ENCODE measurements at regions not wholly inside any gene's neighbourhood (a gene's known extent, or its start where the extent isn't known, plus 50 kb on each side); places are given as distances from the start of the nearest gene placed in this dataset.
"Not testable (repeated sequence)": the region's sequence is repeated elsewhere in the genome, so short reads cannot be mapped to it uniquely, and the experiment has no call there.

DNA sequence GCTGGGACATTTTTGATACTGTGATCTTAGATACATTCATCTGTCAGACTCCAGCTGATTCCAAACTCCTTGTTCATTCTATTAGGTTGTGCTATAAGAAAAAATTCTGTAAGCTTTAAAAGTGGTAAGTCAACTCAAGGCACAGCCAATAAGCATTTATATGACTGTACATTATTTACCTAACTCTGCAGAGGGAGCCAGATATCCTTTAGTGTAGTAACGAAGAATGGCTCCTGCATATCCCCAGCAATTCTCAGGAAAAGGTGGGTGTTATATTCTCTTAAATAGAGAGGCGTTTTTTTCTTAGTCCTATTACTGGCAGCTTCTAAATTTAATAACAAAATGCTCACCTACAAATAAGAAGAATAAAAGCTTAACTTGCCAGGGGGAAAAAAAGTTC is 374.3 kb upstream of the GOT2 start:
- Histone ChIP-seq H3K27me3 (ENCODE audit: insufficient read depth, low read depth) (no peaks in the 10 kb centered on the region; the same call in 1 of the 2 replicates), H3K36me3 (ENCODE audit: low read depth) (no peaks in the 10 kb centered on the region), H3K79me2 (ENCODE audit: low read depth) (no peaks in the 10 kb centered on the region), H3K27ac (no peak overlapping the region), H3K4me3 (no peak overlapping the region), H3F3A (ENCODE audit: insufficient read depth, low read depth) (no peaks in the 10 kb centered on the region), H3K9me2 (ENCODE audit: insufficient read depth) (no peaks in the 10 kb centered on the region), H3K4me2 (no peak overlapping the region), H3K9me3 (ENCODE audit: insufficient read depth, low read depth) (no peaks in the 10 kb centered on the region), H2AFZ (no peak overlapping the region), H3K4me1 (replicated peaks; ENCODE audit: insufficient read depth) (no peaks in the 10 kb centered on the region), H4K20me1 (ENCODE audit: insufficient read depth) (no peaks in the 10 kb centered on the region)
- BruUV-seq (replicated peaks), result no TSS peak
- ChIA-PET CTCF (no interaction called here), POLR2A (ENCODE audit: unreplicated experiment) (no interaction called here)
- DNase-seq, result no peak
- intact Hi-C loops (cut with micrococcal nuclease; ENCODE audit: unreplicated experiment), result no loop called here
- TF ChIP-seq, protein P1, sequence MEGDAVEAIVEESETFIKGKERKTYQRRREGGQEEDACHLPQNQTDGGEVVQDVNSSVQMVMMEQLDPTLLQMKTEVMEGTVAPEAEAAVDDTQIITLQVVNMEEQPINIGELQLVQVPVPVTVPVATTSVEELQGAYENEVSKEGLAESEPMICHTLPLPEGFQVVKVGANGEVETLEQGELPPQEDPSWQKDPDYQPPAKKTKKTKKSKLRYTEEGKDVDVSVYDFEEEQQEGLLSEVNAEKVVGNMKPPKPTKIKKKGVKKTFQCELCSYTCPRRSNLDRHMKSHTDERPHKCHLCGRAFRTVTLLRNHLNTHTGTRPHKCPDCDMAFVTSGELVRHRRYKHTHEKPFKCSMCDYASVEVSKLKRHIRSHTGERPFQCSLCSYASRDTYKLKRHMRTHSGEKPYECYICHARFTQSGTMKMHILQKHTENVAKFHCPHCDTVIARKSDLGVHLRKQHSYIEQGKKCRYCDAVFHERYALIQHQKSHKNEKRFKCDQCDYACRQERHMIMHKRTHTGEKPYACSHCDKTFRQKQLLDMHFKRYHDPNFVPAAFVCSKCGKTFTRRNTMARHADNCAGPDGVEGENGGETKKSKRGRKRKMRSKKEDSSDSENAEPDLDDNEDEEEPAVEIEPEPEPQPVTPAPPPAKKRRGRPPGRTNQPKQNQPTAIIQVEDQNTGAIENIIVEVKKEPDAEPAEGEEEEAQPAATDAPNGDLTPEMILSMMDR (conservative IDR thresholded peaks at IDR 0.05), result no peak
- TF ChIP-seq EZH2 (IDR thresholded peaks at IDR 0.05; ENCODE audit: low read depth), result no peak

DNA sequence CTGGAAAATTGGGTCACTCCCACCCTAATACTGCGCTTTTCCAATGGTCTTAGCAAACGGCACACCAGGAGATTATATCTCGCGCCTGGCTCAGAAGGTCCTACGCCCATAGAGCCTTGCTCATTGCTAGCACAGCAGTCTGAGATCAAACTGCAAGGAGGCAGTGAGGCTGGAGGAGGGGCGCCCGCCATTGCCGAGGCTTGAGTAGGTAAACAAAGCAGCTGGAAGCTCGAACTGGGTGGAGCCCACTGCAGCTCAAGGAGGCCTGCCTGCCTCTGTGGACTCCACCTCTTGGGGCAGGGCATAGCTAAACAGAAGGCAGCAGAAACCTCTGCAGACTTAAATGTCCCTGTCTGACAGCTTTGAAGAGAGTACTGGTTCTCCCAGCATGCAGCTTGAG is 362.6 kb upstream of the GOT2 start:
- H3K79me2 ChIP-seq (ENCODE audit: low read depth); H4K20me1 ChIP-seq (ENCODE audit: insufficient read depth); H3F3A ChIP-seq (ENCODE audit: insufficient read depth, low read depth); DNase-seq; H3K4me2 ChIP-seq; H3K27ac ChIP-seq; POLR2A ChIA-PET (ENCODE audit: unreplicated experiment); CTCF ChIA-PET; intact Hi-C loops (cut with micrococcal nuclease; ENCODE audit: unreplicated experiment); BruUV-seq (replicated peaks); H3K27me3 ChIP-seq (ENCODE audit: insufficient read depth, low read depth); H3K4me1 ChIP-seq (replicated peaks; ENCODE audit: insufficient read depth); H3K36me3 ChIP-seq (ENCODE audit: low read depth); H3K9me2 ChIP-seq (ENCODE audit: insufficient read depth); H3K4me3 ChIP-seq; H2AFZ ChIP-seq; H3K9me3 ChIP-seq (ENCODE audit: insufficient read depth, low read depth): not testable (repeated sequence)

DNA sequence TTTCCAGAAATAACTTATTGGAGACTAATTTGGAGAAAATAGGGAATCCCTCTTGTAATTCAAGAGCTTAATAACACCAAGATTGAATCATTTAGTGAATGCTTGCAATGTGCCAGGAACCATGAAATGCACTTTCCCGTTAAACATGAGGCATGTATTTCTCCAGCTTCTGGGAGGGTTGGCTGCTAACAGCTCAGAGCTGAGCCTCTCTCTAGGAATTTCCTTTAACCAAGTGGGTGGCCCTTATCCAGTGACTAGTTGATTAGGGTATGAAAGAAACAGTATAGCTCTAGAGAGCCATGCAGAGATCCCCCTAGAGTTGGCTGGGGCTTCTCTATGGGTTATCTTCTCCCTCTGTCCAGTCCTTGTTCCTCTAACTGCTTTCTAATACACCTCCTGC is 356.4 kb upstream of the GOT2 start:
- no peaks in the 10 kb centered on the region for H3K36me3 ChIP-seq (ENCODE audit: low read depth)
- no peak overlapping the region for H3K4me2 ChIP-seq
- POLR2A ChIA-PET (ENCODE audit: unreplicated experiment), result no interaction called here
- no peaks in the 10 kb centered on the region for H4K20me1 ChIP-seq (ENCODE audit: insufficient read depth)
- DNase-seq, result no peak
- no peaks in the 10 kb centered on the region for H3K4me1 ChIP-seq (replicated peaks; ENCODE audit: insufficient read depth)
- peaks cover 10% of the 10 kb centered on the region for H3K27me3 ChIP-seq (ENCODE audit: insufficient read depth, low read depth)
- TF ChIP-seq, protein P1 (conservative IDR thresholded peaks at IDR 0.05), result no peak
- BruUV-seq (replicated peaks), result no TSS peak
- H3K27ac ChIP-seq, result no peak overlapping the region
- no peak overlapping the region for H3K4me3 ChIP-seq
- H3K9me2 ChIP-seq (ENCODE audit: insufficient read depth), result no peaks in the 10 kb centered on the region
- H2AFZ ChIP-seq, result no peak overlapping the region
- no peaks in the 10 kb centered on the region for H3F3A ChIP-seq (ENCODE audit: insufficient read depth, low read depth)
- no peaks in the 10 kb centered on the region for H3K79me2 ChIP-seq (ENCODE audit: low read depth)
- H3K9me3 ChIP-seq (ENCODE audit: insufficient read depth, low read depth), result no peaks in the 10 kb centered on the region
- intact Hi-C loops (cut with micrococcal nuclease; ENCODE audit: unreplicated experiment), result no loop called here
- CTCF ChIA-PET, result no interaction called here

GRCh38 chr16:59088431-59088830 is 354.3 kb upstream of the GOT2 start:
- POLR2A ChIA-PET (ENCODE audit: unreplicated experiment), result no interaction called here
- intact Hi-C loops (cut with micrococcal nuclease; ENCODE audit: unreplicated experiment), result no loop called here
- BruUV-seq (replicated peaks), result no TSS peak

More at GRCh38 chr16:59088431-59088830, 354.3 kb upstream of the GOT2 start:
- TF ChIP-seq, protein P1 (conservative IDR thresholded peaks at IDR 0.05), result no peak
- no peak for TF ChIP-seq EZH2 (IDR thresholded peaks at IDR 0.05; ENCODE audit: low read depth)
- Histone ChIP-seq H3K79me2 (ENCODE audit: low read depth) (no peaks in the 10 kb centered on the region), H3K27me3 (ENCODE audit: insufficient read depth, low read depth) (peaks cover 10% of the 10 kb centered on the region), H3K9me2 (ENCODE audit: insufficient read depth) (no peaks in the 10 kb centered on the region), H3K4me1 (replicated peaks; ENCODE audit: insufficient read depth) (no peaks in the 10 kb centered on the region), H2AFZ (no peak overlapping the region), H3K27ac (no peak overlapping the region), H4K20me1 (ENCODE audit: insufficient read depth) (no peaks in the 10 kb centered on the region), H3F3A (ENCODE audit: insufficient read depth, low read depth) (no peaks in the 10 kb centered on the region), H3K9me3 (ENCODE audit: insufficient read depth, low read depth) (no peaks in the 10 kb centered on the region), H3K4me3 (no peak overlapping the region), H3K36me3 (ENCODE audit: low read depth) (no peaks in the 10 kb centered on the region), H3K4me2 (no peak overlapping the region)
- no peak for DNase-seq
- CTCF ChIA-PET, result no interaction called here

All from PC-9 (cell line).